ENCODE measurements at regions not wholly inside any gene's neighbourhood (a gene's known extent, or its start where the extent isn't known, plus 50 kb on each side); places are given as distances from the start of the nearest gene placed in this dataset.
"Not testable (repeated sequence)": the region's sequence is repeated elsewhere in the genome, so short reads cannot be mapped to it uniquely, and the experiment has no call there.

GRCh38 chr19:56976995-56977906 is 136.7 kb upstream of the PEG3 start:
- H3K4me1 Mint-ChIP-seq = no peaks in the 10 kb centered on the region
- POLR2A ChIA-PET = no interaction called here
- DNase-seq (no peak), ATAC-seq (ENCODE audit: low read depth) (no peak)
- H3K9me3 Mint-ChIP-seq = peaks cover 31% of the 10 kb centered on the region
- no peaks in the 10 kb centered on the region for H3K36me3 Mint-ChIP-seq
- H3K4me3 Mint-ChIP-seq = no peak overlapping the region
- no peaks in the 10 kb centered on the region for H3K27me3 Mint-ChIP-seq
- H3K27ac Mint-ChIP-seq = no peak overlapping the region

- H3K27me3 Mint-ChIP-seq = no peaks in the 10 kb centered on the region
- peaks cover 34% of the 10 kb centered on the region for H3K9me3 Mint-ChIP-seq
- H3K4me3 Mint-ChIP-seq = no peak overlapping the region
- H3K4me1 Mint-ChIP-seq = no peaks in the 10 kb centered on the region
- DNase-seq = no peak
- H3K27ac Mint-ChIP-seq = no peak overlapping the region
- ATAC-seq (ENCODE audit: low read depth) = no peak
- no peaks in the 10 kb centered on the region for H3K36me3 Mint-ChIP-seq
- POLR2A ChIA-PET = no interaction called here
These were observed 137.6 kb upstream of the PEG3 start for GRCh38 chr19:56978023-56978565.

DNA sequence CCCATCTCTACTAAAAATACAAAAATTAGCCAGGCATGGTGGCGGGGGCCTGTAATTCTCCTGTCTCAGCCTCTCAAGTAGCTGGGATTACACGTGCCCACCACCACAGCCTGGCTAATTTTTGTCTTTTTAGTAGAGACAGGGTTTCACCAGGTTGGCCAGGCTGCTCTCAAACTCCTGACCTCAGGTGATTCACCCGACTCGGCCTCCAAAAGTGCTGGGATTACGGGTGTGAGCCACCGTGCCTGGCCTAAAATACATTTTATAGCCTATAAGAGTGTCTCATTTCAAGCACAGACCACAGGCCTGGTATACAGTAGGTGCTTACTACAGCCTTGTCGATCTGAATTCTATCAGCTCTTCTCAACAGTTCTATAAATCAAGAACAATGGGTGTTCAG is 139.5 kb upstream of the USP29 start:
- H3K36me3 Mint-ChIP-seq; H3K27me3 Mint-ChIP-seq; ATAC-seq (ENCODE audit: low read depth); H3K27ac Mint-ChIP-seq; H3K4me1 Mint-ChIP-seq; DNase-seq; POLR2A ChIA-PET; H3K4me3 Mint-ChIP-seq: not testable (repeated sequence)
- H3K9me3 Mint-ChIP-seq = peaks cover 33% of the 10 kb centered on the region

GRCh38 chr19:56980906-56981305 is 138.9 kb upstream of the USP29 start:
- H3K27me3 Mint-ChIP-seq = no peaks in the 10 kb centered on the region
- DNase-seq (no peak), ATAC-seq (ENCODE audit: low read depth) (no peak)
- POLR2A ChIA-PET = no interaction called here
- no peaks in the 10 kb centered on the region for H3K4me1 Mint-ChIP-seq
- H3K27ac Mint-ChIP-seq = no peak overlapping the region
- no peak overlapping the region for H3K4me3 Mint-ChIP-seq
- H3K36me3 Mint-ChIP-seq = no peaks in the 10 kb centered on the region
- H3K9me3 Mint-ChIP-seq = peaks cover 34% of the 10 kb centered on the region

DNA sequence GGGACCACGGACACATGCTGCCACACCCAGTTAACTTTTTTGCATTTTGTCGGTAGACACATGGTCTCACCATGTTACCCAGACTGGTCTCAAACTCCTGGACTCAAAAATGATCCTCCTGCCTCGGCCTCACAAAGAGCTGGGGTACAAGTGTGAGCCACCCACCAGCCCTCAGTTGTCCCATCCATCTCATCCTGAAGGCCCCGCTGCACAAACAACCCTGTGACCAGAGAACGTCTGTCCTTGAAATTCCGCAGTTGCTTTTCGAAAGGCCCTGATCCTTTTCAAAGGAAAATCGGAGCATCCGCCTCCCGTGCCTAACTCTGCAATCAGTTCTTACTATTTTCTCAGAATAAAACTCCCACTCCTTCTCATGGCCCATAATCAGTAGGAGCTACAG is 138.3 kb upstream of the USP29 start:
- H3K4me1 Mint-ChIP-seq; ATAC-seq (ENCODE audit: low read depth); DNase-seq; H3K4me3 Mint-ChIP-seq; H3K27me3 Mint-ChIP-seq; POLR2A ChIA-PET; H3K36me3 Mint-ChIP-seq; H3K27ac Mint-ChIP-seq: not testable (repeated sequence)
- peaks cover 35% of the 10 kb centered on the region for H3K9me3 Mint-ChIP-seq

DNA sequence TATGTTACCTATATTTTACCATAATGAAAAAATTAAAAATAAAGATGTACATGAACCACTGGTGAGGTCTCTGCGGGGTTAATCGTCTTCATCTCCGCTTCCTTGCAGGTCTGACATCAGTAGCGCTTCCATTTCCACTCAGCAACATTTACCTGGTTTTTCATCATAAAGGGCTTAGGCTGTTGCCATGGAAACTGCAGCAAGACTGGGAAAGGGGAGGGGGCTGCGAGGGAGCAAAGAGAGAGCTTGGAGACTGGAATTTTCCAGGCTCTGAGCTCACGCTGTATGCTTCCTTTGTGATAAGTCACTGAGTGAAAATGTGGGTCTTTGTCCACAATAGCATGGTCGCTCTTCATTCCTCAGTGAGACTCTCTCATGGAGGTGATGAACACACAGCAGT is 136.6 kb upstream of the USP29 start:
- POLR2A ChIA-PET = no interaction called here
- no peaks in the 10 kb centered on the region for H3K27me3 Mint-ChIP-seq
- H3K36me3 Mint-ChIP-seq = no peaks in the 10 kb centered on the region
- ATAC-seq (ENCODE audit: low read depth) (no peak), DNase-seq (no peak)
- no peak overlapping the region for H3K4me3 Mint-ChIP-seq
- no peak overlapping the region for H3K27ac Mint-ChIP-seq
- peaks cover 28% of the 10 kb centered on the region for H3K9me3 Mint-ChIP-seq
- H3K4me1 Mint-ChIP-seq = no peaks in the 10 kb centered on the region

- no peak overlapping the region for H3K4me3 Mint-ChIP-seq
These were observed 136.0 kb upstream of the USP29 start for GRCh38 chr19:56983804-56984203.

GRCh38 chr19:56986386-56986785 is 133.4 kb upstream of the USP29 start:
- no peaks in the 10 kb centered on the region for H3K4me1 Mint-ChIP-seq
- no peaks in the 10 kb centered on the region for H3K27me3 Mint-ChIP-seq
- ATAC-seq (ENCODE audit: low read depth) = no peak
- no peak for DNase-seq
- peaks cover 33% of the 10 kb centered on the region for H3K9me3 Mint-ChIP-seq
- no peak overlapping the region for H3K4me3 Mint-ChIP-seq
- no peak overlapping the region for H3K27ac Mint-ChIP-seq
- H3K36me3 Mint-ChIP-seq = no peaks in the 10 kb centered on the region
- POLR2A ChIA-PET = no interaction called here

More at GRCh38 chr19:56983804-56984203, 136.0 kb upstream of the USP29 start:
- POLR2A ChIA-PET = no interaction called here
- ATAC-seq (ENCODE audit: low read depth) (no peak), DNase-seq (no peak)
- H3K4me1 Mint-ChIP-seq = no peaks in the 10 kb centered on the region
- H3K9me3 Mint-ChIP-seq = peaks cover 28% of the 10 kb centered on the region
- H3K27ac Mint-ChIP-seq = no peak overlapping the region
- H3K36me3 Mint-ChIP-seq = no peaks in the 10 kb centered on the region
- H3K27me3 Mint-ChIP-seq = no peaks in the 10 kb centered on the region

DNA sequence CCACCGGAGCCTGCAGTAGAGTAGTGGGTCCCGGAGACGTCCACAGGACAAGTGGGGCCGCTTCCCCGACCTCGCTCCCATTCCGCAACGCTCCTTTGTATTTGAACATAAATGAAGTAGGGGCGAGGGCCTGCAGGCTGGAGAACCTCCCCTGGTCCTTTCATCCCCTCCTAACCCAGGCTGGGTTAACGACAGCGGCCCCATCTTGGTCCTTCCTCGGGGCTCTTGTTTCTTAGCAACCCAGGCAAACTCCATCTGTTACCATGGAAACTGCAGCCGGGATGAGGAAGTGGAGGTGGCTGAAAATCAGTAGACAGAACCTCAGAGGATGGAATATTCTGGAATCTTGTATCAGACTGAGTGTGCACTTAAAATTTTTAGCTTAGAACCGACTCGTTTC is 132.6 kb upstream of the USP29 start:
- Mint-ChIP-seq H3K4me1 (no peaks in the 10 kb centered on the region), H3K9me3 (peaks cover 31% of the 10 kb centered on the region), H3K27ac (no peak overlapping the region), H3K4me3 (no peak overlapping the region), H3K27me3 (no peaks in the 10 kb centered on the region), H3K36me3 (no peaks in the 10 kb centered on the region)
- DNase-seq (no peak), ATAC-seq (ENCODE audit: low read depth) (no peak)
- POLR2A ChIA-PET = no interaction called here

DNA sequence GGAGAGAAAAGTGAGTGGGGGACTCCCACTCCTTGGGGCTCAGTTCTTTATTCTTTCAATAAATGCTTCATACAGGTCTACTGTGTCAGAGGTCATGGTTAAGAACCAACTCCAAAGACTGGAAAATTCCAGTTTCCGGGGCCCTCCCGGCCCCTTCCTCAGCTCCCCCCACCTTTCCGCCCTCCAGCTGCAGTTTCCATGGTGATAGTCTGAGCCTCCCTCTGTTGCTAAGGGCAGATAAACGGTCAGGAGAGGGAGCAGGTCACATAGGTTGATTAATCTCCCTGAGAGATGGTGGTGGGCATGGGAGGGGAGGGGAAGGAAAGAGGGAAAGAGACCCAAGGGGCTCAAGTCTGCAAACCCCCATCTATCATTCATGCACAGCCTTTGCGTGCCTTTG is 131.5 kb upstream of the USP29 start:
- Mint-ChIP-seq H3K4me1 (no peaks in the 10 kb centered on the region), H3K27me3 (no peaks in the 10 kb centered on the region), H3K36me3 (no peaks in the 10 kb centered on the region), H3K27ac (no peak overlapping the region), H3K9me3 (peaks cover 32% of the 10 kb centered on the region), H3K4me3 (no peak overlapping the region)
- POLR2A ChIA-PET = no interaction called here
- ATAC-seq (ENCODE audit: low read depth) = no peak
- no peak for DNase-seq

- POLR2A ChIA-PET = no interaction called here
- no peak for ATAC-seq (ENCODE audit: low read depth)
- H3K4me1 Mint-ChIP-seq = no peaks in the 10 kb centered on the region
- H3K9me3 Mint-ChIP-seq = peaks cover 32% of the 10 kb centered on the region
- DNase-seq = no peak
- H3K27ac Mint-ChIP-seq = no peak overlapping the region
- H3K27me3 Mint-ChIP-seq = no peaks in the 10 kb centered on the region
- no peaks in the 10 kb centered on the region for H3K36me3 Mint-ChIP-seq
- no peak overlapping the region for H3K4me3 Mint-ChIP-seq
These were observed 127.9 kb upstream of the USP29 start for GRCh38 chr19:56991912-56992311.

GRCh38 chr19:56993851-56994250 is 125.9 kb upstream of the USP29 start:
- H3K27me3 Mint-ChIP-seq = no peaks in the 10 kb centered on the region
- H3K36me3 Mint-ChIP-seq = peaks cover 2% of the 10 kb centered on the region
- H3K9me3 Mint-ChIP-seq = peaks cover 34% of the 10 kb centered on the region
- H3K4me1 Mint-ChIP-seq = no peaks in the 10 kb centered on the region
- no peak overlapping the region for H3K27ac Mint-ChIP-seq
- DNase-seq (no peak), ATAC-seq (ENCODE audit: low read depth) (no peak)
- no peak overlapping the region for H3K4me3 Mint-ChIP-seq
- POLR2A ChIA-PET = interaction anchor here (0.5 kb wide), 1 partner anchor 778 kb away, joined by 3 read pairs; no protein-coding TSS in a partner anchor

DNA sequence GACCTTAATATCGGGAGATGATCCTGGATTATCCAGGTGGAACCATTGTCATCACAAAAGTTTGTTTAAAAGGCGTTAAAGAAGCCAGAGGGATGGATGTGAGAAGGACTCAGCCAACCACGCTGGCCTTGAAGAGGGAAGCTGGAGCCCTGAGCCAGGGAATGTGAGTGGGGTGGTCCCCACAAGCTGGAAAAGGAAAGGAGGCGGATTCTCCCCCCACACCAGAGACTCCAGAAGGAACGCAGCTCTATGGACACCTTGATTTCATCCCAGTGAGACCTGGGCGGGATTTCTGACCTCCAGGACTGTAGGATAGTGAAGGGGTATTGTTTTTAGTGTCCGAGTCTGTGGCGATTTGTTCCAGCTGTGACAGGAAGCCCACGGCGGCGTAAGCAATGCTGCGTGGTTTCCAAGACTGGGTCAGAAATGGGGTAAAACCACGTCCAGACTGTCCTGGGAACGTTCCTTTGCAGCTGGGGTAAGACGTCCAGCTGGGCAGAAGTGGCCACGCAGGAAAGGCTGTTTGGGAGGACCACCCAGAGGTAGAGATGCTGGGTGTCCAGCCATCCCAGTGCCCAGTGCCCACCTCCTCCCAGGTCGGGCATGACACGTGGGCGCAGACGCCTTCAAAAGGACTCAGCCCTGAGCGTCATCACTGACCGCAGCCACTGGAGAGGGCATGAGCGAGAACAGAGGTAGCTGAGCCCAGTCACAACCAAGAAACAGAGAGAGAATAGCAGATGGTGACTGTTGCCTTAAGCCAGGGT is 125.4 kb upstream of the USP29 start:
- no peaks in the 10 kb centered on the region for H3K27me3 Mint-ChIP-seq
- H3K4me3 Mint-ChIP-seq = no peak overlapping the region
- peaks cover 31% of the 10 kb centered on the region for H3K9me3 Mint-ChIP-seq
- no peak overlapping the region for H3K27ac Mint-ChIP-seq
- no peaks in the 10 kb centered on the region for H3K4me1 Mint-ChIP-seq
- ATAC-seq (ENCODE audit: low read depth) = no peak
- no peak for DNase-seq
- H3K36me3 Mint-ChIP-seq = peaks cover 2% of the 10 kb centered on the region
- POLR2A ChIA-PET = interaction anchor here (0.5 kb wide), 1 partner anchor 778 kb away, joined by 3 read pairs; no protein-coding TSS in a partner anchor

DNA sequence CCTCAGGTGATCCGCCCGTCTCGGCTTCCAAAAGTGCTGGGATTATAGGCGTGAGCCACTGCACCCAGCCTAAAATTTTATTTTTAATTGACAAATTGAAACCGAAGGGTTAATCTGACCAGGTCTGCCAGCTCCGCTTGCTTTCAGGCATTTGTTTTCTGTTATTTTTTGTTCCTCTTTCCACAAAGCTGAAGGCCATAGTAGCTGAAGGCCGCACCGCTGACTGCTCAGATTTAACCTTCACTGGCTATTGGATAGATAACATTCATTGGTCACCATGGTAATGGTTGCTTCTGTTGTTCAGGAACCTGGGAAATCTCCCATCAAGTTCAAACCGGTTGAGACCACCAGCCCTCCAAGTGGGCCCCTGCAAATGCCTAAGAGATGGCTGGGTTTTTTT is 124.5 kb upstream of the USP29 start:
- POLR2A ChIA-PET = no interaction called here
- Mint-ChIP-seq H3K27me3 (no peaks in the 10 kb centered on the region), H3K9me3 (peaks cover 25% of the 10 kb centered on the region), H3K27ac (no peak overlapping the region), H3K4me3 (no peak overlapping the region), H3K36me3 (peaks cover 2% of the 10 kb centered on the region), H3K4me1 (no peaks in the 10 kb centered on the region)
- ATAC-seq (ENCODE audit: low read depth) (no peak), DNase-seq (no peak)
